ENCODE measurements at regions not wholly inside any gene's neighbourhood (a gene's known extent, or its start where the extent isn't known, plus 50 kb on each side); places are given as distances from the start of the nearest gene placed in this dataset.

GRCh38 chr1:55589671-55590297 is 374.6 kb upstream of the USP24 start:
- no peak for TF ChIP-seq CTCF (IDR thresholded peaks at IDR 0.05; ENCODE audit: insufficient read depth, low read depth, low read length)
- peak; percentile 45 for DNase-seq (ENCODE audit: low read depth)
- H3K4me3 ChIP-seq (ENCODE audit: low read depth, low read length): no peak overlapping the region

- no peak for DNase-seq (ENCODE audit: low read depth)
- TF ChIP-seq CTCF (IDR thresholded peaks at IDR 0.05; ENCODE audit: insufficient read depth, low read depth, low read length): no peak
- no peak overlapping the region for H3K4me3 ChIP-seq (ENCODE audit: low read depth, low read length)
Measured at GRCh38 chr1:55588309-55588708, 373.1 kb upstream of the USP24 start.

GRCh38 chr1:55586771-55587170 is 371.6 kb upstream of the USP24 start:
- no peak for DNase-seq (ENCODE audit: low read depth)
- no peak overlapping the region for H3K4me3 ChIP-seq (ENCODE audit: low read depth, low read length)
- no peak for TF ChIP-seq CTCF (IDR thresholded peaks at IDR 0.05; ENCODE audit: insufficient read depth, low read depth, low read length)

- no peak for DNase-seq (ENCODE audit: low read depth)
- no peak overlapping the region for H3K4me3 ChIP-seq (ENCODE audit: low read depth, low read length)
Measured at GRCh38 chr1:55585402-55585792, 370.2 kb upstream of the USP24 start.

GRCh38 chr1:55584526-55585401 is 369.6 kb upstream of the USP24 start:
- TF ChIP-seq CTCF (IDR thresholded peaks at IDR 0.05; ENCODE audit: insufficient read depth, low read depth, low read length): no peak
- no peak overlapping the region for H3K4me3 ChIP-seq (ENCODE audit: low read depth, low read length)
- DNase-seq (ENCODE audit: low read depth): peak; percentile 16

More at GRCh38 chr1:55585402-55585792, 370.2 kb upstream of the USP24 start:
- no peak for TF ChIP-seq CTCF (IDR thresholded peaks at IDR 0.05; ENCODE audit: insufficient read depth, low read depth, low read length)

- no peak for DNase-seq (ENCODE audit: low read depth)
- no peak for TF ChIP-seq CTCF (IDR thresholded peaks at IDR 0.05; ENCODE audit: insufficient read depth, low read depth, low read length)
Measured at GRCh38 chr1:55582084-55582483, 366.9 kb upstream of the USP24 start.

More at GRCh38 chr1:55582084-55582483, 366.9 kb upstream of the USP24 start:
- no peak overlapping the region for H3K4me3 ChIP-seq (ENCODE audit: low read depth, low read length)
